Skeletal muscle cell (primary cell): ENCODE measurements at regions not wholly inside any gene's neighbourhood (a gene's known extent, or its start where the extent isn't known, plus 50 kb on each side); places are given as distances from the start of the nearest gene placed in this dataset.

Experiments used
- DNase-seq: peaks from one replicate; pipeline ENCODE4 v3.0.0-alpha.2; 2010; ENCODE audit warnings: low read depth
- H3K4me3 ChIP-seq: 2 replicates; pipeline ENCODE4 v1.5.1; 2011; ENCODE audit warnings: low read depth, mild to moderate bottlenecking, control low read depth, low read length, moderate library complexity

DNA sequence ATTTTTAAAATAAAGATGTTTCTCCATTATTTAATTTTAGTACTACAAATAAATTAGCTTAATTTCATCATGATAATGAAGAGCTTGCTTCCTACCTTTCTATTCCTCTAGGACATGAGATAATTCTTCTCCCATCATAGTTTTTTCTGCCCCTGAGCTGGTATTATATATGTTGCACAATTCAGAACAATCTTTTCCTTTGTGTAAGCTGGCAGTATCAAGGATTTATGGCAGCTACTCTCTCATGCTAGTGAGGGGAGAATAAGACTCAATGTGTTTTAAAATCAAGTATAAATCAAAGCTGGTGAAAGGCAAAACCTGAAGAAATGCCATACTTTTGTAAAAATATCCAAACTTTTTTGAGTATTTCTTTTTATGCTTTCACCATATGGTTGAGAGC, 1405.3 kb downstream of the SI start:
- no peak overlapping the region for H3K4me3 ChIP-seq
- no peak for DNase-seq

DNA sequence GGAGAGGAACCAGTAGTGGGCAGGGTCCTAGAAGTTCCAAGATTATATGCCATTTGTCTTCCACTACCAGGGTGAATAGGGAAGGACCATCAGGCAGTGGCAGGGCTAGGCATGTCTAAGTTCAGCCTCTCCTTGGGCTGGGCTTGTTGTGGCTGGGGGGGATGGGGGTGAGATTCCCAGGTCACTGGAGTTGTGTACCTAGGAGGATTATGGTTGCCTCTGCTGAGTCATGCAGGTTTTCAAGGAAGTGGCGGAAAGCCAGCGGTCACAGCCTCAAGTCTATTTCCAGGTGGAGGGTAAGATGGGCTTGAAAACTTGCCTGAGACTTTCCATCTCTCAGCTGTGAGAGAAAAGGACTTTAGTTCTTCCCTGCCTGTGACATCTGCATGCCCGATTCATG, 1407.1 kb downstream of the SI start:
- DNase-seq, result no peak
- H3K4me3 ChIP-seq, result no peak overlapping the region

DNA sequence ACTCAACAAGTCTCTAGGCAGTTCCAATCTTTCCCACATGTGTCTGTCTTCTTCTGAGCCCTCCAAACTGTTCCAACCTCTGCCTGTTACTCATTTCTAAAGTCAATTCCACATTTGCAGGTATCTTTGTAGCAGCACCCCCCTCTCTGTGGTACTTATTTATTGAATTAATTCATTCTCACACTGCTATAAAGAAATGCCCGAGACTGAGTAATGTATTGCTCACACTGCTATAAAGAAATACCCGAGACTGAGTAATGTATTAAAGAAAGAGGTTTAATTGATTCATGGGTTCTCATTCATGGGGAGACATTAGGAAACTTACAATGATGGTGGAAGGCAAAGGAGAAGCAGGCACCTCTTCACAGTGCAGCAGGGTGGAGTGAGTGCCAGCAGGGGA, 1413.8 kb downstream of the SI start:
- H3K4me3 ChIP-seq, result no peak overlapping the region
- no peak for DNase-seq

DNA sequence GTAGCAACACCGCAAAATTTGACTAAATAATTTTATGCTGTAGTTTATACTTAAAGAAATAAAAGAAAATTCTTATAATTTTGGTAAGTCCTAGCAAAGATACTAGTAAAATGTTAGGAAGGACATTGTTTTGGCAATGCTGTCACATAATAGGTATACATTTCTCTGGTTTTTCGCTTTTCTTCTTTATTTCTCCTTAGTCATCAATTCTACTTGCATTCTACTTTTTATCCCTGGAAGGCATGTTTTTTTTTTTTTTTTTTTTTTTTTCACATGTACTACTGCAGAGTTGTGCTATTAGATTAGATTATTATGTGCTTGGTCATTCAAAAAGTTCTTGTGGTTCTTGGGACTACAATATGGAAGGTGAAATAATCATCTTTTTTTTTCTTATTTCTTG, 1421.2 kb downstream of the SI start:
- H3K4me3 ChIP-seq, result no peak overlapping the region
- DNase-seq, result no peak

DNA sequence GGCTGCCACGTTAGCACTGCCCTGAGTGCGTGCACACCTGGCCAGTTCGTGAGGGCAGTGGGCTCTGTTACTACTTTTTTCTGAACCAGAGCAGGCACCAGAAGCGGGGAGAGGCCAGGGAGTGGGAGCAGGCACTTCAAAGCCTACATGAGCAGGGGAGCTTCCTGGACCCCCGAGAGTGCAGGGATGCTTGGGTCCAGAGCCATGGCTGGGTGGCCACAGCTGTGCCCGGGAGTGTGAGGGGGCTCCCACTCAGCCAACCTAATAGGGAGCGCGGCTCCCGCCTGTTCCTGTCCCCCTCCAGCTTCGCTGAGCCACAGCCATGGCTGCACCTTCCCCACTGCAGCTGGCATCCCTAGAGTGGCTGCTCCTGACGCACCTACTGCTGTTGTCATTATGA, 1423.3 kb downstream of the SI start:
- no peak overlapping the region for H3K4me3 ChIP-seq
- DNase-seq, result no peak

DNA sequence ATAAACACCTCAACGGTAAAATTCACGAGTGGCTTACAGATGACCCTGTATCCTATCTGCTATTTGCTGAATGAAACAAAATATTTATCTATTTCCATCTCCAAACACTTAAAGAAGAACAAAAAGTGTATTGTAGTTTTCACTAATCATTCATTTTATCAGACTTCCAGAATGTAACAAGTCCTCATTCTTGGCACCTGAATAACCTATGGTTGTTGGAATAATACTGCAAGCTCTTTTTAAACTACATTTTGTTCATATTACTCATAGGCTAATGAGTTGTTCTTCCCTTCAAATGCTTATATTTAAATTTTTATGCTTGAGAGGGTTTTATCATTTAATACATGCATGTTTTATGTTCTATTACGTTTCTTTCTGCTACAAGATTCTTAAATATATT, 1434.1 kb downstream of the SI start:
- no peak for DNase-seq
- no peak overlapping the region for H3K4me3 ChIP-seq

DNA sequence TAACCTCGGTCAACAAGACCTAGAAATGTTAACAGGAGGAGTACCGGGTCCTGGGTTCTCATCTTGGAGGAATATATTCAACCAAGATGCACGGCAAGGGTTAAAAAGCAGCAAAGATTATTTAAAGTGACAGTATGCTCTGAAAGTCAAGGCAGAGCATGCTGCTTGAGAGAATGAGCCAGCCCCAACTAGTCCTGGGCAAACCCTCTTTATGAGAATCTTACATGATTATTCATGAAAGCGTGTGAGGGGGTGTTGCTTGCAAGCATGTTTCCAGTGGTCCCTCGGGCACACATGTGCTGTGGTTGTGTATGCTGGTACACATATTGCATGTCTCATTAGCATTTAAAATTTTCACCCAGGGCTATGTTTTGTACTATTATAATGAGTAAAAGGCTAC, 1445.6 kb downstream of the SI start:
- DNase-seq, result no peak
- no peak overlapping the region for H3K4me3 ChIP-seq

DNA sequence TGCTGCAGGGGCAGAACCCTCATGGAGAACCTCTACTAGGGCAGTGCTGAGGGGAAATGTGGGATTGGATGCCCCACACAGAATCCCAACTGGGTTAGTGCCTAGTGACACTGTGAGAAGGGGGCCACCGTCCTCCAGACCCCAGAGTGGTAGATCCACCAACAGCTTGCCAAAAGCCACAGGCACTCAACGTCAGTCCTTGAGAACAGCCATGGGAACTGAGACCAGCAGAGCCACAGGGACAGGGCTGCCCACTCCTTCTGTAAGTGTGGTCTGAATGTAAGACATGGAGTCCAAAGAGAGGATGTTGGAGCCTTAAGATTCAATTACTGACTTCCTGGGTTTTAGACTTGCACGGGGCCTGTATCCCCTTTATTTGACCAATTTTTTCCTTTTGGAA, 1451.5 kb downstream of the SI start:
- DNase-seq, result no peak
- no peak overlapping the region for H3K4me3 ChIP-seq

DNA sequence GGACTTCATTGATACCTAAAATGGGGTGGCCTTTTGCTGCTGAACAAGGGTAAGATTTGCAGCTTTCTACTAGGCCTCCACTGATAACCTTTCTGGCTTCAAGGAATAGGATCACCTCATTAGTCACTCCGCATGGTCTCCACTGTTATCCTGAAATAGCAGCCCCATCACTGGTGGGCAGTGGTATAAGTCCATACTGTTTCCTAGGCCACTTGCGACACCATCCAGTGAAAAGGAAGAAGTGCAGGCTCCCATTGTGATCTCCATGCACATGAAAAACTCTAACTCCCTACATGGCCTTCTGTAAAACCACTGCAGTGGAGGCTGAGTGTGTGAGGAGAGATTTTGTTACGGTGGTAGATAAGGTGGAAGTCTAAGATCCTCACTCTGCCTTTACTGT, 1455.9 kb downstream of the SI start:
- H3K4me3 ChIP-seq, result no peak overlapping the region
- DNase-seq, result no peak

DNA sequence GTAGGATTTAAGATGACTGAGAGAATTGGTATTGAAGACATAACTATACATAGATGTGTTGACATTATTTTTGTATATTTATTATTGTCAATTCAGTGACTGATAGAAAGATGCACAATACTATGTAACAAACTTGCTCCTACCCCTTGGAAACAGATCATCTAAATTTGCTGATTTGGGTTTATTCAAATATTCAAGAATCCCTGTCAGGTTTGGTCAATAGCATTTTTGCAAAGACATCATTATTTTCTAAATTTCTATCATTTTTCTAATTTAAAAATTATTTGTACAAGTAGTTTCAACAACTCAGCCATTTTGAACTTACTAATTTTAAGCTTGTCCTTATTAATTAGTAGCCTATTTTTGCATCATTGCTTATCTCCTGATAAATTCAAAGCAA, 1463.4 kb downstream of the SI start:
- H3K4me3 ChIP-seq, result no peak overlapping the region
- no peak for DNase-seq

DNA sequence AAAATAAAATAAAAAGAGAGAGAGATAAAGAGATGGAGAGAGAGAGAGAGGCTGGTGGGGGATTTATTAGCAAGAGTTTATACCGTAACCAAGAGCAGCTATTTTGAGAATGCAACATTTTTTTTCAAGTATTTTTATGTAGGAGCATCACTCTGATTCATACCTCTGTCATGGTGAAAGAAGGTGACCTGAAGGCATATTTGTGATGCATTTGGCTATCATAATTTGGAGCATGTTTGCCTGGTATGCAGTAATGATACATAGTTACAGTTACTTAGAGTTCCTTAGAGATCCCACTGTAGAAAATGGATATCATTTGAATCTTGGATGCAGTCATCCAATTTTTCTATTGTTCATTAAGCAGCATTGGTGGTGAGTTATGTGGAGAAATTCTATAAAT, 1472.4 kb downstream of the SI start:
- H3K4me3 ChIP-seq, result no peak overlapping the region
- no peak for DNase-seq

DNA sequence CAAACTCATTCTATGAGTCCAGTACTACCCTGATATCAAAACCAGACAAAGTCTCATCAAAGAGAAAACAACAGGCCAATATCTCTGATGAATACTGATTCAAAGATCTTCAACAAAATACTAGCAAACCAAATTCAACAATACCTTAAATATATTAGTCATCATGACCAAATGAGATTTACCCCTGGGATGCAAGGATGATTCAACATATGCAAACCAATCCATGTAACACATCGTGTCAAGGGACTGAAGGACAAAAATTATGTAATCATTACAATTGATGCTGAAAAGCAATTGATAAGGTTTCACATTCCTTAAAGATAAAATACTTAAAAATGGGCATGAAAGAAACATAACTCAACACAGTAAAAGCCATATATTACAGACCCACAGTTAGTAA, 1476.9 kb downstream of the SI start:
- no peak overlapping the region for H3K4me3 ChIP-seq
- no peak for DNase-seq

DNA sequence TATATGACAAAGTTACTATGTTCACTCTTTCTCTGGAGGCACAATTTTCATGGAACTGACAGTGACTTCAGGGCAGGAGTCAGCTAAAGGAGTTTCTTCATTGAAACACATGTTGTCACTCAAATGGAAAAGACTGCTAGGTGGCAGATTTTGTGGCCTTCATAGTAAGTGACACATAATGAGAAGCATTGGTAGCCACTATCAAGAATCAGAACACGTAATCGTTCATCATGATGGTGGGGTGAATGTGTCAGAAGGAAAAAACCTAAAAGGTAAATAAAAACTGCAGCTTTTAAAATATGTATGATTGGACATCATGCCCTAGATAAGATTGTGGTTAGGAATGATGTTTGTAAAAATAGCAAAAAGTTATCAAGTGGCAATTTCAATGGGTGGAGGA, 1491.0 kb downstream of the SI start:
- H3K4me3 ChIP-seq, result no peak overlapping the region
- no peak for DNase-seq

DNA sequence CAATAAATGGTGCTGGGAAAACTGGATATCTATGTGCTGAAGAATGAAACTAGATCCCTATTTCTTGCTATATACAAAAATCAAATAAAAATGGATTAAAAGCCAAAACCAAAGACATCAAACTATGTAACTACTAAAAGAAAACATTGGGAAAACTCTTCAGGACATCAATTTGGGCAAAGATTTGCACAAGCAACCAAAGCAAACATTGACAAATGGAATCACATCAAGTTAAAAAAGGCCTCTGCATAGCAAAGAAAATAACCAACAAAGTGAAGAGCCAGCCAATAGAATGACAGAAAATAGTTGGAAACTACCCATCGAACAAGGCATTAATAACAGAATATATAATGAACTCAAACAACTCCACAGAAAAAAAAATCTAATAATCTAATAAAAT, 1495.3 kb downstream of the SI start:
- no peak overlapping the region for H3K4me3 ChIP-seq
- DNase-seq, result no peak

DNA sequence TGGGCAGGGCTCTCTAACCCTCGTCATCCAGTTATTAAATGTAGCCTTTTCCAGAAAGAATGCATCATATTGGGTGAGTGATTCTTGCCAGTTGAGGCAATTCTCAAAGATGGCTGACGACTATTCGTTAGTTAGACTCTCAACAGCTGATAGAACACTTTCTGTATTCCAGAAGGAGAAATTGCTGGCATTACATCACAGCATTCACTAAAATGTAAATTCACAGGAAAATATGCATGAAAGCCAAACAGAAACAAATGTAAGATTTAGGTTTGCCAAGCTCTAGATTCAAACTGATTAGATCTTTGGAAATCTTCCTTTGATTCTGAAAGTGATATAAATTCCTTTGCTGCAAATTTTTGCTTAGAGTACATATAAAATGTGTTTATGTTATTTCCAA, 1501.0 kb downstream of the SI start:
- DNase-seq, result no peak
- H3K4me3 ChIP-seq, result no peak overlapping the region

DNA sequence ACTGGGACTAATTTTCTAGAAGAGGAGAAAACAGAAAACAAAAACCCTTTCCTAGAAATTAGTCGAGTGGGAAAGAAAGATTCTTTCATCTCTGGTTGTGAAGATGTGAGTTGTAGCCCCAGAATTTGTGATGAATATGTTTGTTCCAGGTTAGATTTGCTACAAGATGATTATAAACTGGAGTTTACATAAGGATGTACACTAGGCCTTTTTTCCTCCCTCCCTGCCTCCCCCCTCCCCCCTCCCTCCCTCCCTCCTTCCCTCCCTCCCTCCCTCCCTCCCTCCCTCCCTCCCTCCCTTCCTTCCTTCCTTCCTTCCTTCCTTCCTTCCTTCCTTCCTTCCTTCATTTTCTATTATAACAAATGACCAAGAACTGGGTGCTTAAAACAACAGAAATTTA, 1502.0 kb downstream of the SI start:
- no peak for DNase-seq
- no peak overlapping the region for H3K4me3 ChIP-seq

DNA sequence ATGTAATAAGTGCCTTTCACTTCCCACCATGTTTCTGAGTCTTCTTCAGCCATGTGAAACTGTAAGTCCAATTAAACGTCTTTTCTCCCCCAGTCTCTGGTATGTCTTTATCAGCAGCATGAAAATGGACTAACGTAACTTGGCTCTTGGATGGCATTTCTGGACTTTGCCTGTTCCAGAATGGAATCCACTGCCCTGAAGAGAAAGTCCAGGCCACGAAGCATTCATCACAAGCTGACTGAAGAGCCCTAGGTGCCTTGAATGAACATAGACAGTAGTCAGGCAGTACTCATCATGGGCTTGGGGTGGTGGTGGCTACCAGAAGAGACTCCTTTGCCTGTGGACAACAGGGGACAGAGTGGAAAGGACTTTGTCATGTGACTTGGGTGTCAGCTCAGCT, 1505.0 kb downstream of the SI start:
- H3K4me3 ChIP-seq, result no peak overlapping the region
- DNase-seq, result no peak

DNA sequence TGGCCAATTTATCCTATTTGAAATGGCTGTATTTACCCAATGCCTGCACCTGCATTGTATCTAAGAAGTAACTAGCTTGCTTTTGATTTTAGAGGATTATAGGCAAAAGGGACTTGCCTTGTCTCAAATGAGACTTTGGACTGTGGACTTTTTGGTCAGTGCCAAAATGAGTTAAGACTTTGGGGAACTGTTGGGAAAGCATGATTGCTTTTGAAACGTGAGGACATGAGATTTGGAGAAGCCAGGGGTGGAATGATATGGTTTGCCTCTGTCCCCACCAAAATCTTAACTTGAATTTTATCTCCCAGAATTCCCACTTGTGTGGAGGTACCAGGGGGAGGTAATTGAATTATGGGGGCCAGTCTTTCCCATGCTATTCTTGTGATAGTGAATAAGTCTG, 1505.4 kb downstream of the SI start:
- no peak for DNase-seq
- no peak overlapping the region for H3K4me3 ChIP-seq

DNA sequence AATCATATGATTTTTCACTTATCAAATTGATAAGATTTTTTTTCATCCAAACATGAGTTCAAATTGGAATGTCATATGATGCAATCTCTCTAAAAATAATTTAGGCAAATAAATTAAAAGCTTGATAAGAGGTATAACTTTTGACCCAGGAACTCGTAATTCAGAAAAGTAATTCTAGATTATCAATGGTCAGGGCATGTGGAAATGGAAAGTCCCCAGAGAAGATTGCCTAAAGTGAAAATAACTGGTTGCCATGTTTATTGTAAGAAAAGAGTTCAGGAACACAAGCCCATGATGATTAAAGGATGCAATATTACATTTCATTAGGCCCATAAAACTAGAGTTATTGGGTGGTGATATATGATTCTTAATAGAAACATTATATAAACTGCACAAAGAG, 1514.8 kb downstream of the SI start:
- no peak overlapping the region for H3K4me3 ChIP-seq
- no peak for DNase-seq

DNA sequence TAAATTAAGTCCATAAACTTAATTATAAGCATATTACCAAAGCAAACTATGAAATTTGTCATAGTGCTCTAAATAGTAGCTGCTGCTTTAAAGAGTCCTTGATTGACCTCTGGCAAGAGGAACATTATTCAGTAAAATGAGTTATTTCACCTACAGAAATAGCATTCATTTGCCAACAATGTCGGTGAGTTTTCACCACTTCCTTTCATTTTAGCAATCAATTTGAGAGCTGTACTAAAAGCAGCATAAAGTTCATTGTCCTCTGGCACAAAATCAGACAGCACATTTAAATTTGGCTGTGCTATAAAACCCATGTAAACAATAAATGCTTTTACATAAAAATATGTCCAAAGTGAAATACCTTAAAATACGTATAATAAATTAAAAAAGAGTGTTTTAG, 1515.7 kb downstream of the SI start:
- H3K4me3 ChIP-seq, result no peak overlapping the region
- no peak for DNase-seq

DNA sequence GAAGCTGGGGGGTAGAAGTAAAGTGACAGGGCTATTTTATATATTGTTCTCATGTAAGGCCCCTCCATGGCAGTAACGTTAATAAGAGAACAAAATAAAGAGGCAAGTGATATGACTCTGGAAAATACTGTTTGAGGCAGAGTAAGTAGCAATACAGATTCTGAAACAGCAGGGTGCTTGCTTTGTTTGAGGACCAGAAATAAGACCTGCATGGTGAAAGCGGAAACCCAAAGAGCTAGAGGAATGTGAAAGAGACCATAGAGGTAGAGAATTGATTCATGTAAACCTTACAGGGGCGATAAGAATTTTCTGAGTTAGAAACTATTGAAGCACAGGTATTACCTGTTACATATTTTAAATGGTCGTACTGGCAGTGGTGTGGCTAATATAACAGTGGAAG, 1517.1 kb downstream of the SI start:
- DNase-seq, result no peak
- H3K4me3 ChIP-seq, result no peak overlapping the region

DNA sequence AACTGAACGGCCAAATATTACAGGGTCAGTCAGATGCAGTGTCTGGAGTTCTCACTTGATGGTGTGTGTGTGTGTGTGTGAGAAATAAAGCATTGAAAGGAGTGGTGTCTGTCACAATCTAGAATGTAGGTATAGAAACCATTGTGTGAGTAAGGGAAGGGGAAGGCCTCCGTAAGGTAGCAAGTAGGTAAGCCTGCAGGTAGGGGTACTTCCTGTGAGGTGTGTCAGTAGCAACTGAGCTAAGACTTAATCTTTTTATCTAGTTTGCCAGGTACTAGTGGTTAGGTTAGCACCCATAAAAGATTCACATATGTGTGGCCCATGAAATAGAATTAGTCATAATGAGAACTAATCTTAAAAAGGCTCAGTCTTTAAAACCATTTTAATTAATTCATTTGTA, 1517.8 kb downstream of the SI start:
- H3K4me3 ChIP-seq, result no peak overlapping the region
- DNase-seq, result no peak
